SU-DHL-6 (cell line): ENCODE measurements at regions not wholly inside any gene's neighbourhood (a gene's known extent, or its start where the extent isn't known, plus 50 kb on each side); places are given as distances from the start of the nearest gene placed in this dataset.
"Not testable (repeated sequence)": the region's sequence is repeated elsewhere in the genome, so short reads cannot be mapped to it uniquely, and the experiment has no call there.

Experiments
- CTCF ChIP-seq: fragments of 200-600 bp; sonication (generic); IDR thresholded peaks from one replicate; pipeline ENCODE4 v1.5.1; 2017; ENCODE audit warnings: antibody characterized with exemption, mild to moderate bottlenecking, low read length, moderate library complexity; ENCODE audit not compliant: insufficient read depth, poor library complexity, severe bottlenecking
- EZH2phosphoT487 ChIP-seq: fragments of 200-600 bp; sonication (generic), shearing (Covaris generic); conservative IDR thresholded peaks from 2 replicates; pipeline ENCODE4 v1.6.1; 2018; ENCODE audit warnings: mild to moderate bottlenecking, antibody characterized with exemption, low read length, moderate library complexity, mixed read lengths

- TF ChIP-seq CTCF, EZH2phosphoT487: not testable (repeated sequence)
Measured at GRCh38 chr10:36000754-36001153, 358.7 kb upstream of the FZD8 start.
